ENCODE measurements at regions not wholly inside any gene's neighbourhood (a gene's known extent, or its start where the extent isn't known, plus 50 kb on each side); places are given as distances from the start of the nearest gene placed in this dataset.
"Not testable (repeated sequence)": the region's sequence is repeated elsewhere in the genome, so short reads cannot be mapped to it uniquely, and the experiment has no call there.

DNA sequence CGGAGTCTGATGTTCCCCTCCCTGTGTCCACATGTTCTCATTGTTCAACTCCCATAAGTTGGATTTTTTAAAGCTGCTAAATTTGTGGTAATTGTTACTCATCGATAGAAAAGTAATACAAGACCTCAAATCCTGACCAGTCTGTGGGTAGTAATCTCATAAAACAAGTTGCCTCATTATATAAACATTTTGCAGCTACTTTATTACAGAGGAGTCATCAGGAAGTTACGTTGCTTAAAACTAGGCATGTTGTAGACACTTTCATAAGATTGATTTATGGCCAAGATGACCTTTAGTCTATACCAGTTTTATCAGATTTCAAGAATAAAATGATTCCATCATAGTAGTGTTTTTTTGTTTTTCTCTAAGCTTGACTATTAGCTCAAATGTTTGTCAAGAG is 208.8 kb downstream of the GIPC2 start:
- no peak for DNase-seq

DNA sequence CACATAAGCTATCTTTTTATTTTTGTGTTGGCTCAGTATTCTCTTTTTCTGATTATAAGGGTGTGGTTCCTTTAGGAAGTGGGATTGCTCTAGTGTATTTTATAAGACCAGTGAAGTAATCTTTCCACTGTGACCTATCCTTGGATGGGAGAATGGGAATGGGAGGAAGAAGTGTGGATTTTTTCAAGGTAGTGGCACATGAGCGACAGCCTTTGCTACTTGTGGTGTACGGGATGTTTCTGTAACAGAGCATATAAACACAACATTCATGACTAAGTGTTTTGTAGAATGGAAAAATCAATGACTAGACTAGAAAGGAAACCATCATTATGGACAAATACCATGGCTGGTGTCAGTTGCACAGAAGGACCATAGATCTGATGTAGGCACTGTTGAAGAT is 209.6 kb downstream of the GIPC2 start:
- no peak for DNase-seq

DNA sequence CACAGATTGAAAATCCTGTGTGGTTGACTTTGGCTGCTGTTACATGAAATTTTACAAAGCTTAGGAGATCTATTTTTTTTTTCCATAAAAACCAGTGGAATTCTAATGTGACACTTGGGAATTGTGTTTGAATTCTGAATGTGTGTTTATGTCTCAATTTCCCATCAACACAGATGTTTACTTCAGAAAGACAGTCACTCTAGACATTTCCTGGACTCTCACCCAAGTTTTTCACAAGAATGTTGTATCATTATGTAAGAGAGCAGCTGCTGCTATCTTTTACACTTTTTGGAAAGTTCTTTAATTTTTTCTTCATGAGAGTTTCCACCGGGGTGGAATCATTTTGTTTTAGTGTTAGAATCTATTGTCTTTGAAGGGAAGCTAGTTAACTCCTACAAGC is 210.1 kb downstream of the GIPC2 start:
- DNase-seq = no peak

DNA sequence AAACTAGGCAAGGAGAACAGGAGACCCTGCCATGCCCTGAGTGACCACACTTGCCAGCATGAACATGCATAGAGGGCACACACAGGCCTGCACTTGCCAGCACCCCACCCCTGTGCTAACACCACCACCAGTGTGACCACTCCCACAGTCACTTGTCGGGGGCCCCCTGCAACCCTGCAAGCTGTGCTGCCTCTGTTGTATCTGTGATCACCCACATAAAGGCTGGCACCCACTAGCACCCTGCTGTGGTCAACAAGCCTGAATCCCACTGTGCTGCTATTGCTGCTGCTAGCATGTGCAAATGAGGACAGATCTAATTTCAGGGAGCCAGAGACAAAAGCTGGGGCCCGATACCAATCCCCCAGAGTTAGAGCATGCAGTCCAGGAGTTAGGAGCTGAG is 217.7 kb downstream of the GIPC2 start:
- no peak for DNase-seq

DNA sequence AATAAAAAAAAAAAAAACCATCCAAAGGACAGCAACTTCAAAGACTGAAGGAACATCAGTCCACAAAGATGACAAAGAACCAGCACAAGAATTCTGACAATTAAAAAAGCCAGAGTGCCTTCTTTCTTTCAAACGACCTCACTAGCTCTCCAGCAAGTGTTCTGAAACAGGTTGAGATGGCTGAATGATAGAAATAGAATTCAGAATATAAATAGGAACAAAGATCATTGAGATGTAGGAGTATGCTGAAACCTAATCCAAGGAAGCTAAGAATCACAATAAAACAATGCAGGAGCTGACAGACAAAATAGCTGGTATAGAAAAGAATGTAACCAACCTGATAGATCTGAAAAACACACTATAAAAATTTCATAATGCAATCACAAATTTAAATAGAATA is 218.2 kb downstream of the GIPC2 start:
- DNase-seq = no peak

DNA sequence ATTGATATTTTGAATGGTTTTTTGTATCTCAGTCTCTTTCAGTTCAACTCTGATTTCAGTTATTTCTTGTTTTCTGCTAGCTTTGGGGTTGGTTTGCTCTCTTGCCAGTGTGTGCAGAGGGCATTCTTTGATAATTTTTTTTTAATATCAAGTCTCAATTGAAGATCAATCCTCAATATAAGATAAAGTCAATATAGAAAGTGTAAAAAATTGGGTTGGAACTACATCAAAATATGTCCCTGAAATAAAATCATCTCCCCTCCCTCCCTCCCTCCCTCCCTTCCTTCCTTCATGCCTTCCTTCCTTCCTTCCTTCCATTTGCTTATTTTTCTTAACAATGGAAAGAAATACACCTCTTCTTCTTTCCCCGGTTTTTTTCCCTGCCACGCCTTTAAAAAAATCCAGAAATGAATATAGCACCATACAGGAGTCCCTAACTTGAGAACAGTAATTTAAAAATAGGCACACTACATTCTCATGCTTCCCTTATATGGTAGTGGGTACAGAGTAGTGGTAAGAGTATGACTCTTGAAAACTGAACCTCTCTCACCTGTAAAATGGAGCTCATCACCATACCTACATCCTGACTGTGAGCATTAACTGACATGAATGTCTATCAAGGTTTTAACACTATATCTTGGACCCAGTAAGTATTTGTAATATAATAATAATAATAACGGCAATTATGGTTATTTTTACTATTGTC is 221.9 kb downstream of the GIPC2 start:
- no peak for DNase-seq

DNA sequence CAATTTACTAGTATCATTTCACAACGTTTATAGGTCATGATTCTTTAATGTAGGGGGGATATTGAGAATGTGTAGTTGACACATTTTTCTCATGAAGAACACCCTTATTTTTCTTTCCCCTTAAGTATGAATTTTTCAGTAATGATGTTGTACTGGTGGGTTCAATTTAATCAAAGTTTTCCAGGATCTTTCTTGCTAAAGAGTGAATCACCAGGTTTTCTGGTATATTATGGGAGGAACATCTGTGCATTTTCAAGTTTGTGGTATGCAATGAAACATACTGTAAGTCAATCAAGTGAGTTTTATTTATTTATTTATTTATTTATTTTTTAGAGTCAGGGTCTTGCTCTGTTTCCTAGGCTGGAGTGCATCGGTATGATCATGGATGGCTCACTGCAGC is 221.2 kb upstream of the PTGFR start:
- DNase-seq = no peak

DNA sequence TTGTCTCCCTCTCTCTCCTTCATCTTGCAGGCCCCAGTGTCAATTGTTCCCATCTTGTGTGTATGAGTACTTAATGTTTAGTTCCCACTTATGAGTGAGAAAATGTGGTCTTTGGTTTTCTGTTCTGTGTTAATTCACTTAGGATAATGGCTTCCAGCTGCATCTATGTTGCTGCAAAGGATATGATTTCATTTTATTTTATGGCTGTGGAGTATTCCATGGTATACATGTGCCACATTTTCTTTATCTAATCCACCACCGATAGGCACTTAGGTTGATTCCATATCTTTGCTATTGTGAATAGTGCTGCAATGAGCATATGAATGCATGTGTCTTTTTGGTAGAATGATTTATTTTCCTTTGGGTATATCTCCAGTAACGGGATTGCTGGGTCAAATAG is 219.4 kb upstream of the PTGFR start:
- not testable (repeated sequence) for DNase-seq

DNA sequence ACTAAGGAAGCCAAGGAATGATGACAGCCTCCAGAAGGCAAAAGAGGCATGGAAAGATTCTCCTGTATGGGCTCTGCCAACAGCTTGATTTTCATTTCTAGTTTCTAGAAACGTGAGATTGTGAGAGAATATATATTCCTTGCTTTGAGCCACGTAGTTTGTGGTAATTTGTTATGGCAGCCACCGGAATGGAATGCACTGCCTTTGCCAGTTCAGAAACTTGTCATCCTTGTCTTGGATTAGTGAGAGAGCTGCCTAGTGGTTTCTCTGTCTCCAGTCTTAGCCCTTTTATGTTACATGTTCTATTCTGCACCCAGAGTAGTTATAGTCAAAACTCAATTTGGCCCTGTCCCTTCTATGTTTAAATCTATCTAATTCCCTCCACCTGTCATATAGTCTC is 216.0 kb upstream of the PTGFR start:
- DNase-seq = no peak

DNA sequence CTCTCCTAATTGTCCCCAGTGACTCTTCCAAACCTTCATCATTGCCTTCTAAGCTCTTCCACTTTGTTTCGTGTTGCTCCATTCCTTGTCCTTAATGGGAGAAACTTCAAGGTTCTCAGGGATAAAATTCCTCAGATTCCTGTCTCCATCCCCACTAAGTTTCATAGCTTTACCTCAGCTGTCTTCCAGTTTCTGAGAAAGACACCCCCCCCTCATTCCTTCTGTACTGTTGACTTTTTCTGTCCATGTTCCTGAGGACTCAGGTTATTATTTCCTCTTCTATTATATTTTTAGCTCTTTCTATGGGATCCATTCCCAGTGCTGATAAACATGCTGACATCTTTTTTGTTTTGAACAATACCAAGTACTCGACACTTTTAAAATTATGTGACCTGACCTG is 215.3 kb upstream of the PTGFR start:
- DNase-seq = no peak

DNA sequence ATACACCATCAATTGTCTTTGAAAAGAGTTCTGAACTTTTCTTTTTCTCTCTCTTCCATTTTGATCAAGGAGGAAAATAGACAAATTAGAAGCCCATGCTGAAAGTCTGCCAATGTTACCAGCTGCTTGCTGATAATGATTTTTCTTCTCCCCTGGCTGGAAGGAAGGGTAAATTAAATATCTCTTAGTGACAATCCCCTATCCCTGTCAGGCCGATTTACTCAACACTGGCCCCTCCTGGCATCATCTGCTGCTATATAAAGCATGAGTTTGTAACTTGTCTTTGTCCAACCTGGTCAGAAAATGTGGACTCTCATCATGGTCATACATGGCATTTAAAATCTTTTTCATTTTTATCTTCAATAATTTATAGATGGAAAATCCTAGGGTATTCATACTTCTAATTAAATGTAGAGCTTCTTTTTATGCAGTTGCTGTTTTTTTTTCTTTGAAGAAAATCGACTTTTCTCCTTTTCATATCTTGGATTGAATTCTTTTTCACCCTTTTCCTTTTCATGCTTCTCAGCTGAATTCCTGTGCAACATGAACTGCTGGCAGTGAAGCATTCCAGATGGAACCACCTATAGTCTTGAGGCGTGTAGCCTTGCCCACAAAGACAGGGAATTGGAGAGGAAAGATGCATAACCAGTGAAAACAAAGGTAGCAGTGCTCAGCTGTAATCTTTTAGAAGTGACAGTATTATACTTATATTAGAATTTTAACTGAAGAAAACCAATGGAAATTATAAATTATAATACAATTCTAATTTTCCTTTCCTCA is 214.7 kb upstream of the PTGFR start:
- DNase-seq = no peak

DNA sequence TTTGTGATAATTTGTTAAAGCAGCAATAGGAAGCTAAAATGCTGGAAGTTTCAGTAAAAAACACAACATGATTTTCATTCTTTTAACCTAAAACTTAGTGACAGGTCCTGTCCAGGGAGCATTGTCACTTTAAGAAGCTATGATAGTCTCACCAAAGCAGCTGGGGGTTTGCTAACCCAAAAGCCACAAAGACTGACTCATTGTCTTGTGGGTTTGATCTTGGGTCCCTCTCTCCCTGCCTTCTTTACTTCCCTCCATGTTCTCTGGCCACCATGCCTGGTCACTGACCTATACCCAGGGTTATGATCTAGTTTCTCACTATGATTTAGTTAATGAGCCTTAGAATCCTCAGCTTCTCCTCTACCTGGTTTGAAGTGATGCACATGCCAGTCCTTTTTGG is 213.5 kb upstream of the PTGFR start:
- DNase-seq = no peak

DNA sequence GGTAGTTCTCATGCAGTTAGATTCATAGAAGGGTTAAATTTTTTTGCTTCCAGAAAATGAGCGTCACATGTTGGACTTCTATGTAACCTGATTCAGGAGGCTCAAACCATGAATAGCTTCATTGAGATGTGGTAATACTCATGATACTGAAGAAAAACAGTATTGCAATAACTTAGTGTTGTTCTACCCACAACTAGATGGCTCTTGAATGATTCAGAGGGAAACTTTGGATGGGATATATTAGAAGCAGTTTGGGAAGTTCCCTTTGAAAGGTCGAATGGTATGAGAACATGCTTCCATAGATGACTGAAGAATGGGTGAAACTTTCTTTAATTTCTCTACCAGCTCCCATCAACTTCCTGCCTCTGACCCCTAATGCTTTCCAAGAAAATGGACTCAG is 211.7 kb upstream of the PTGFR start:
- DNase-seq = no peak

DNA sequence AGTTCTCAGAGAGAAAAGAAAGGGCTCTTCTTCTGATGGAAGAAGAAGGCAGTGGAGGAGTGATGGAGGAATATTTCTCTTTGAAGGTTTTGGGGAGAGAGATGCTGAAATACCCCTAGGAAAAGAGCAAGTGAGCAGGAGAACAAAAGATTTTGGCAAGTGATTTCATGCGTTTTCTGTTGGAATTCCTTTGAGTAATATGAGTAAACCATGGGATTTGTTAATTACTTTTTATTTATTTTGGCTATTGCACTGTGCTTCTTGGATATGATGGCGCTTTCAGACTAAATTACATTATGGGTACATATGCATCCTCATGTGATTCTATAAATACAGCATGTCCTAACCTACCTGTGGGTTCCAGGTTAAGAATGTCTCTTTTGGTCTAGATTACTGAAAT is 210.1 kb upstream of the PTGFR start:
- no peak for DNase-seq

DNA sequence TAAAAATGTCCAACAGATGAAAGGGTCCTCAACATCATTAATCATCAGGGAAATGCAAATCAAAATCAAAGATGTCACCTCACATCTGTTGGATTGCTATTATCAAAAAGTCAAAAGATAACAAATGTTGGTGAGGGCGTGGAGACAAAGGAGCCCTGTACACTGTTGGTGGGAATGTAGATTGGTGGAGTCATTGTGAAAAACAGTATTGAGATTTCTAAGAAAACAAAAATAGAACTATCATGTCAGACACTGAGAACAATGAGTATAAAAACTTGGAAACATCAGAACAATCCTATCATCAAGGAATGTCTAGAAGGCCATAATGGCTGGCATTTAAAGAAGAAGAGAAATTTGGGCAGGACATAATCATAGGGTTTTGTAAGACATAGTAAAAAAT is 209.2 kb upstream of the PTGFR start:
- DNase-seq = no peak

DNA sequence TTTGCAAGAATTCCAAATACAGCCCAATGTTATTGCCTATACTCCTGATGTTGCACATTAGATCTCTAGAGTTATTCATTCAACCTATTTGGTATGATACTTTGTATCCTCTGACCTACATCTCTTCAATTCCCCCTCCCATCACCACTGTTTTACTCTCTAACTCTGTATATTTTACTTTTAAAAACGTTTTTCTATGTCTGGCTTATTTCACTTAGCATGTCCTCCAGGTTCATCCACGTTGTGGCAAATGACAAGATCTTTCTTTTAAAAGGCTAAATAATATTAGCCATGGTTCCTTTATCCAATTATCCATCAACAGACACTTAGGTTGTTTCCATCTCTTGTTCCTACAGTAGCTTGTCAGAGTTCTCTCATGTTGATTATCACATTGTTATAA is 207.1 kb upstream of the PTGFR start:
- no peak for DNase-seq

DNA sequence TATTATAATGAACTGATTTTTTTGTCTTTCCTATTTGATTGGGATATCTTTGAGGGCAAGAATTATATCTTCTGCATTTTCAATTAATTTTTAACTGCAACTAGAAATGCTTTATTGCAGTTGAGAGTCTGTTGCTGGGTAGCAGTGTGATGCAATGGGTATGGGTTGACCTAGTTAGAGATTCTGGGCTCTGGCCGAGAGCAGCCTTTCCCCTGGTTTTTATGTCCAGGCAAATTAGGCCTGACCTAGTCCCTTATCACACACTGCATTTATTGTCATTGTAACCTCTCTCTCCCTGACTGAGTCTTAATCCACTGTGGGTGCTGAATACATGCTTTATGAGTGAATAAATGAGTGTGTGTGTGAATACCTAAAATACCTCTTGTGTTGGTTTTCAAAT is 206.4 kb upstream of the PTGFR start:
- no peak for DNase-seq

DNA sequence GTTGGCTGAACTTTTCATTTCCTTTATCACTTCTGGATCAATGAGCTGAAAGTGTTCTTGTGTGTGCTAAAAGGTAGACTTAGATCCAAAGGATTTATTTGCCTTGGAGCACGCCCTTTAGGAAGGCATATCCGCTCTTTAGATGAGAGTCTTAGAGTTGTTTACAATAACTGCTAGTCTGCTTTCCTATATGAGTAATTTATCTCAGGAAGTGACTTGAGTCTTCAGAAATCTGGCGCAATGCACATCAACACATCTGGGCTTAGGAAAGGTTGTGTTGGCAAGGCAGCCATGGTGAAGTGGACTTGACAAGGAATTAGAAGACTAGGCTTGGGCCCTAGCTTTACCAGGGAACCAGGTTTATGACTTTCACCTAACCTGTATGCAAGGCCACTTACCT is 204.1 kb upstream of the PTGFR start:
- DNase-seq = no peak

DNA sequence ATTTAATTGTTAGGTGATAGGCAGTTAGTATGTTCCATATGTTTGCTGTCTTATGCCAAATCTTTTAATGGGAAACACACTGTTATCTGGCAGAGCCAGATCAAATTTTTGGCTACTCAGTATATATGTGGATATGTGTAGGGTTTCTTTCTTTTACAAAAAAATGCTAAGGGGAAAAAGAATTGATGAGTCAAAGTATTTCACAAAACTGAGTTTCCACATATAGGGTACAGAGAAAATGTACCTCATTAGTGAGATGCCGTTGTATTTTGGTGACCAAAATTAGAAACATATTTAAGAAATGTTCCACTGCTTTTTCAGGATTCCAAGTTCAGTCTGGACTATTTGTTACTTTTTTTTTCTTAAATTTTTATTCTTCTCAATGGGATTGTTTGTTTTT is 201.2 kb upstream of the PTGFR start:
- no peak for DNase-seq

DNA sequence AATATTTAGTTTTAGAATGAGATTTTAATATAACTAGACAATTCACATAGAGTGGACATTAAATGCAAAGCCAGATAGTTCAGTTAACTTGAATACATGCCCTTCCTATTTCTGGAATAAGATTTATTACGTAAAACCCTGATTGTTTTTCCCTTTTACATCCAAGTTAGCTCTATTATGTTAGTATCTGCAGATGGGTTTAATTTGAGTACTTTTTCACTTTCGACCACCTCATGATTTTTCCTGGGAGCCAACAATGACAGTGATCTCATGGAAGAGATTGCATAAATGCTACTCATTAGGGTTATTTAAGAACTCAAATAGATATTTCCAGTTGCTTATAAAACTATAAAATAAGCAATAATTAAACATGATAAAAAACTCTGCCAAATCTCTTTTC is 199.4 kb upstream of the PTGFR start:
- DNase-seq = no peak

DNA sequence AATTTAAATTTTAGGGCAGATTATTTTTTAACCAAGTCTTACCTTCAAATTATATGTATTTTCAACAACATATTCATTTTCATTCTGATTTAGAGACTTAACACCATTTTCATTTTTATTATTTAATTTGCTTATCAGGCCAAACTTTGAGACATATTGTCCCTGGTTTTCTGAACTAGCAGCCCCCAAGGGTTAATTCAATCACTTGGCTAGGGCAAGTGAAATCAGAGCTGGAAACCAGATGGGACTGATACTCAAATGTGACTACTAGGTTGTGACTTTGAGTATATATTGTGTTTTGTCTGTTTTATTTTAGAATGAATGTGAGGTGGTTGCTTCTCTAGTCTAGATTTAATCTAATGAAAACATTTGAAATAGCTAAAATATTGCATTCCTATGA is 198.9 kb upstream of the PTGFR start:
- DNase-seq = no peak

DNA sequence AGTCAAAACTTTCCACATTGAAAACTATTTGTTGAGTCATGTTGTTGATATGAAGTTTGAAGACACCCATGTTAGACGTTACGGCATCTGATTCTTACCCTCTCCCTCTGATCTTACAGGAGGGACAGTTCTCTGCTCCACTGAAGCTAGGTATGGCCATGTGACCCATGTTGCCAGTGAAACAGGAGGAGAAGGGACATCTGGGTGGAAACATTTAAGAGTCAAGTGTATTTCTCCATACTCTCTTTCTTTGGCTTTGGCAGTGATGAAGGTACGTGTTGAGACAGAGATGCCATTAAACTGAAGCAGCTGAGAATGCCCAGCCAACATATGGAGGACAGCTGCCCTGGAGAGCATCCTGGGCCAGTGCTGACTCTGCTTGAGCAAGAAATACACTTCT is 198.4 kb upstream of the PTGFR start:
- DNase-seq = no peak

DNA sequence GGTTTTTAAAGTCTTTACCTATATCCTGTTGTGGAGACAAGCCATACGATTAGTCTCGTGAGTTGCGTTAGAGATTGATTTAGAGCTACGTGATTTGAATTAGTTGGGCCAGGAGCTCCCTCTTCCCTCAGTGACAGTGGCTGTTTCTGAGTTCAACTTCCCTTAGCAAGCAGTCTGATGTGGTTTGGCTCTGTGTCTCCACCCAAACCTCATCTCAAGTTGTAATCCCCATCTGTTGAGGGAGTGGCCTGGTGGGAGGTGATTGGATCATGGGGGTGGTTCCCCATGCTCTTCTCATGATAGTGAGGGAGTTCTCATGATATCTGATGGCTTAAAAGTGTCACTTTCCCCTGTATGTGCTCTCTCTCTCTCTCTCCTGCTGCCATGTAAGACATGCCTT is 192.9 kb upstream of the PTGFR start:
- no peak for DNase-seq

DNA sequence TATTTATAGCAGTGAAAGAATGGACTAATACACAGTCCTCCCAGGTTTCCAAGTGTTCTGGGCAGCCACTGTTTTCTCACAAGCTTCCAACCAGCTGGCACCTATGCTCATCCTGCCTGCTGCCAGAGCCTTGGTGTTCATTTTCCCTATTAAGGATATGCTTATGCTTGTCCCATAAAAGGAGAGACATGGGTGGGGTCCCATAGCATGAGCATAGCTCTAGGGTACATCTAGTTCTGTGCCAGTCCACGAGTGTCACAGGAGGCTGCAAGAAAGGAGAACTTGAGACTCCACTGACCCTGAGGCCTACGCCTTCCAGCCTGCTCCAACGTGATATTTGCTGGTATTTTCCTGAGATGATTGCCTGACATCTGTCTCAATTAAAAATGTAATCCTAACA is 192.4 kb upstream of the PTGFR start:
- DNase-seq = no peak

DNA sequence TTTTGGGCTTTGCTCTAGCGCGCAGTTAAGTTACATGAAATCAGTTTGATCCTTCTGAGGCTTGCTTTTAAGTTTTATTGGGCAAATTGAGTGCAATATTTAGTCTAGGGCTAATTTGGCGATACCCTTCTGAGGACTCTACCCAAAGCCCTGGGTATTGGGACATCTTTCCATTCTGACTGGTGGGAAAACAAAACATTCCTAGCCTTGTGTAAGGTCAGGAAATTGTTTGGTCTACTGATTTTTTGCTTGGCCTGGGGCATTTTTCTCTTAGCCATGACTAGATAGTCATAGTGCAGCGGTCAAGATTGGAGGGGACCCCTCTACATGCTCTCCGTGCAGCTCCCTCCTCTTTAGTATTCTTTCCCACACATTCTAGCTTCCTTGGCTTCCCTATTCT is 189.6 kb upstream of the PTGFR start:
- no peak for DNase-seq
